ENCODE measurements at regions not wholly inside any gene's neighbourhood (a gene's known extent, or its start where the extent isn't known, plus 50 kb on each side); places are given as distances from the start of the nearest gene placed in this dataset.

GRCh38 chr12:20234474-20234873, 133.9 kb upstream of the PDE3A start:
- TF ChIP-seq CTCF (IDR thresholded peaks at IDR 0.05; ENCODE audit: low read depth, low read length, missing input control) (no peak), MAX (IDR thresholded peaks at IDR 0.05) (no peak), FOXA2 (IDR thresholded peaks at IDR 0.05) (no peak), RAD21 (IDR thresholded peaks at IDR 0.05) (no peak), FOXA1 (IDR thresholded peaks at IDR 0.05) (no peak), ATF3 (IDR thresholded peaks at IDR 0.05) (no peak), TAF1 (conservative IDR thresholded peaks at IDR 0.05) (no peak), REST (IDR thresholded peaks at IDR 0.05) (no peak), ZBTB33 (IDR thresholded peaks at IDR 0.05) (no peak), JUND (IDR thresholded peaks at IDR 0.05) (no peak), HNF4G (IDR thresholded peaks at IDR 0.05) (no peak), EGR1 (IDR thresholded peaks at IDR 0.05; ENCODE audit: low read depth in 2 of 2) (no peak)
